GM23248 (cell line): ENCODE measurements at regions not wholly inside any gene's neighbourhood (a gene's known extent, or its start where the extent isn't known, plus 50 kb on each side); places are given as distances from the start of the nearest gene placed in this dataset.

ENCODE experiments used
- EZH2 ChIP-seq: fragments of 200-600 bp; sonication (generic); IDR thresholded peaks from 2 replicates; pipeline ENCODE4 v1.6.1; 2018; ENCODE audit warnings: antibody characterized with exemption, mild to moderate bottlenecking; ENCODE audit not compliant: insufficient read depth, poor library complexity, severe bottlenecking
- EZH2phosphoT487 ChIP-seq: fragments of 200-600 bp; sonication (generic); IDR thresholded peaks from 2 replicates; pipeline ENCODE4 v1.6.1; 2018; ENCODE audit warnings: antibody characterized with exemption, moderate library complexity, mild to moderate bottlenecking, low read depth; ENCODE audit not compliant: insufficient read depth

GRCh38 chr2:236853585-236854051, 232.1 kb upstream of the COPS8 start:
- TF ChIP-seq EZH2 (no peak), EZH2phosphoT487 (no peak)
